Uterus (tissue), 2 donors: ENCODE measurements at regions not wholly inside any gene's neighbourhood (a gene's known extent, or its start where the extent isn't known, plus 50 kb on each side); places are given as distances from the start of the nearest gene placed in this dataset.
"Not testable (repeated sequence)": the region's sequence is repeated elsewhere in the genome, so short reads cannot be mapped to it uniquely, and the experiment has no call there.

Experiments used
- CTCF ChIP-seq, 4 experiments: fragments of 200-600 bp in 2 of 4; fragments of 450-650 bp in 2 of 4; sonication (generic) in 2 of 4; IDR thresholded peaks; one replicate each; pipeline ENCODE4 v1.5.1; 2016 to 2019; ENCODE audit warnings: antibody characterized with exemption in 4 of 4, mild to moderate bottlenecking in 2 of 4, moderate library complexity in 1 of 4
- POLR2A ChIP-seq, 2 donors: fragments of 450-650 bp; IDR thresholded peaks; one replicate each; pipeline ENCODE4 v1.6.1; 2016; ENCODE audit warnings: antibody characterized with exemption in 2 of 2, mild to moderate bottlenecking in 1 of 2, moderate library complexity in 1 of 2

- TF ChIP-seq POLR2A, CTCF (IDR thresholded peaks at IDR 0.05): not testable (repeated sequence)
Measured at GRCh38 chr1:29604796-29605195, 368.5 kb downstream of the PTPRU start.
